ENCODE measurements at regions not wholly inside any gene's neighbourhood (a gene's known extent, or its start where the extent isn't known, plus 50 kb on each side); places are given as distances from the start of the nearest gene placed in this dataset.
"Not testable (repeated sequence)": the region's sequence is repeated elsewhere in the genome, so short reads cannot be mapped to it uniquely, and the experiment has no call there.

DNA sequence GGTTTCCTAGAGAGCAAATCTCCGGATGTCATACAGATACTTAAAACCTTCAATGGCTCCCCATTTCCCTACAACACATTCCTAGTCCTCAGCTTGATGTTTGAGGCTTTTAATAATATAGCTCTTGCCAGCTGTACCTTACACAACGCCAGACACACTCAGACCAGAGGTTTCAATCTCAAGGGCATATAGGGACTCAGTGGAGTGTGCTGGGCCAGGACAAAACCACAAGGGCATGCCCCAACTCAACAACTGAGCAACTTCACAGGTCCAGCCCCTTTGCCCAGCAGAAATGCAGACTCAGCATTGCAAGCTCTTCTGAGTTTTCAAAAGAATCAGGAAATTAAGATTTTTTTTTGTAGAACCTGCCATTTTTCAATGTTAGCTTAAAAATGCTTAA lies 235.5 kb downstream of the NPIPA8 start:
- H3K4me3 ChIP-seq (ENCODE audit: low read depth, low read length); CTCF ChIA-PET; H3K4me1 ChIP-seq (ENCODE audit: control insufficient read depth, insufficient read depth, low read length); H3K27ac ChIP-seq (ENCODE audit: extremely low read depth, low read depth, low read length); POLR2A ChIA-PET; H3K36me3 ChIP-seq (ENCODE audit: control insufficient read depth in 2 of 2, insufficient read depth in 1 of 2, low read length in 2 of 2); H3K9me3 ChIP-seq (ENCODE audit: control insufficient read depth, insufficient read depth, low read depth, low read length): not testable (repeated sequence)

DNA sequence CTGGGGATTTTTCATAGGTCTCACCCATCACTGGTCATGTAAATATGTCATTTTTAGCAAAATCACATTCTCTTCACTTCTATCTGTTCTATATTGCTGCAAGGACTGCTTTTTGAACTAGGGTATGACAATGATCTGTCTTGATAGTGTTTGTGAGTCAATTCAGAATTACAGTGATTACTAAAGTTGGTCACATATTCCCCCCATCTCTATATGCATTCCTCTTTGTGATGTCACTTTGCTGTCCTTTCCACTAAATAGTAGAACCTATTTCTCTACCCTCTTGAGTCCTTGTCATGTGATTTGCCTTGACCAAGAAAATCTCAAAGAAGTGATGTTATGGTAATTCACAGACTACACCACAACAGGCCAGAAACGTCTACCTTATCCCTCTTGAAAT lies 243.9 kb downstream of the NPIPA8 start:
- H3K4me3 ChIP-seq (ENCODE audit: low read depth, low read length); H3K4me1 ChIP-seq (ENCODE audit: control insufficient read depth, insufficient read depth, low read length); POLR2A ChIA-PET; H3K36me3 ChIP-seq (ENCODE audit: control insufficient read depth in 2 of 2, insufficient read depth in 1 of 2, low read length in 2 of 2); H3K27ac ChIP-seq (ENCODE audit: extremely low read depth, low read depth, low read length); H3K9me3 ChIP-seq (ENCODE audit: control insufficient read depth, insufficient read depth, low read depth, low read length); CTCF ChIA-PET: not testable (repeated sequence)

DNA sequence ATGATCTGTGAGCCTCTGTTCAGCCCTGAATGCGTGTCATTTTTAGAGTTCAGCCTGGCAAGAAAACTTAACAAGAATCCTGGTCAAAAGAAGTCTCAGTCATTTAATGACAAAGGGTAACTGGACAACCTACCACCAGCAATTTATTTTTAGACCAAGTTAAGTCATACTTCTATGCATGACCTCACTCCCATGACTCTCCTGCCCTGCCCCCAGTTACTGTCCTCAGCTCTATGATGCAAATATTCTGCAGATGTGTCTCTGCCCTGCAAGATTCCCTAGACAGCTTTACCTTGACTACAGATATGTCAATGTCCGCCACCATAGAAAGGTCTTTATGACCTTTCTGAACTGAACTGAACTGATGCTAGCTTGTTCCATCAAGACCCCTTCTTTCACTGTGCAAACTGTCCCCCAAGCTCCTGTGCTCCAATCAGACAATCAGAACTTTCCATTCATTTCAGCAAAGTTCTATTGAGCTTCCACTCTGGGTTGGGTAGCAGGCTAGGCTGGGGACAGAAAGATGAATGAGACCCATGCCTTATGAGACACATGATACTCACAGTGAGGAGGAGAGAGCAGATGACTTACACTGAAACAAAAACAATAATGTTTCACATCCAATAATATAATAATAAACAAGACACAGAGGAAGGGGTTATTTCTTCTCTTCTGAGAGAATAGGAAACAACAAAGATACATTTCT lies 255.7 kb downstream of the NPIPA8 start:
- H3K27ac ChIP-seq (ENCODE audit: extremely low read depth, low read depth, low read length); POLR2A ChIA-PET; H3K4me1 ChIP-seq (ENCODE audit: control insufficient read depth, insufficient read depth, low read length); CTCF ChIA-PET; H3K36me3 ChIP-seq (ENCODE audit: control insufficient read depth in 2 of 2, insufficient read depth in 1 of 2, low read length in 2 of 2); H3K4me3 ChIP-seq (ENCODE audit: low read depth, low read length); H3K9me3 ChIP-seq (ENCODE audit: control insufficient read depth, insufficient read depth, low read depth, low read length): not testable (repeated sequence)

DNA sequence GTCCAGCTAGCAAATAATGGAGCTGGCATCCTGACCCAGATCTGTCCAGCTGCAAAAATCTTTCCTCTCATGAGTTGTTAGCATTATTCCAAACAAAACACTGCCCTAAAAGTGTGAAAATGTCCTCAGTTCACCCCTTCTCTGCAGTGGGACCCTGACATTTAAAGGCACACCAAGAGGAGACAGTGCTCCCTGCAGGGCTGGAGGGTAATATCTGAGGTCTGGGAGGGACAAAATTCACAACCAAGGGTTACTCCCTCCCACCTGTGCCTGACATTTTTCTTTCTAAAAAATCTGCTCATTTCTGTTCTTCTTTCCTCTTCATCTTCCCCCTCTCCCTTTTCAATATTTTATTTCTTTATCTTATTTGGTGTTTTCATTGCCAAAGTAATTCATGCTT lies 258.6 kb downstream of the NPIPA8 start:
- CTCF ChIA-PET; H3K4me3 ChIP-seq (ENCODE audit: low read depth, low read length); H3K9me3 ChIP-seq (ENCODE audit: control insufficient read depth, insufficient read depth, low read depth, low read length); H3K36me3 ChIP-seq (ENCODE audit: control insufficient read depth in 2 of 2, insufficient read depth in 1 of 2, low read length in 2 of 2); H3K4me1 ChIP-seq (ENCODE audit: control insufficient read depth, insufficient read depth, low read length); H3K27ac ChIP-seq (ENCODE audit: extremely low read depth, low read depth, low read length); POLR2A ChIA-PET: not testable (repeated sequence)

DNA sequence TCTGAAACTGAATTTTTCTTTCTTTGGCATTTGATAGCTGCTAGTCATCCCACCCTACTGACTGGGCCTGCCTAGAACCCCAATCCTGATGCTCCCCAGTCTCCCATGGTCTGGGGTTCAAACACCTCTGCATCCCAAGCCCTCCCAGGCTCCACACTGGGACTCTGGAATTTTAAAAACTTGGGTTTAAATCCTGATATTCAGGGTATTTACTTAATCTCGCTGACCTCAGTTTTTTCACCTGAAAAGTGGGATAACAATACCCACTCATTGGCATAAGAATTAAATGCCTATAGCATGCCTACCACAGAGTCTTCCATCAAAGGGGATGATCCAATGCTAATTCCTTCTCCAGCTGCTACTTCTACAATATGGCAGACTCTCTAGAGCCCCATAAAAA lies 264.4 kb downstream of the NPIPA8 start:
- H3K4me3 ChIP-seq (ENCODE audit: low read depth, low read length): no peak overlapping the region
- POLR2A ChIA-PET: no interaction called here
- no peak overlapping the region for H3K27ac ChIP-seq (ENCODE audit: extremely low read depth, low read depth, low read length)
- no peaks in the 10 kb centered on the region for H3K4me1 ChIP-seq (ENCODE audit: control insufficient read depth, insufficient read depth, low read length)
- CTCF ChIA-PET: interaction anchor here (0.8 kb wide), 1 partner anchor 23 kb away, joined by 3 read pairs; no protein-coding TSS in a partner anchor
- no peak for TF ChIP-seq ZNF549 (tag by site-specific recombination; IDR thresholded peaks at IDR 0.05)
- TF ChIP-seq ZNF529 (tag by site-specific recombination; IDR thresholded peaks at IDR 0.05; ENCODE audit: insufficient replicate concordance): no peak
- no peak for TF ChIP-seq RBAK (tag by site-specific recombination; IDR thresholded peaks at IDR 0.05)
- no peak for TF ChIP-seq ZNF157 (tag by site-specific recombination; IDR thresholded peaks at IDR 0.05)
- TF ChIP-seq, protein P1, sequence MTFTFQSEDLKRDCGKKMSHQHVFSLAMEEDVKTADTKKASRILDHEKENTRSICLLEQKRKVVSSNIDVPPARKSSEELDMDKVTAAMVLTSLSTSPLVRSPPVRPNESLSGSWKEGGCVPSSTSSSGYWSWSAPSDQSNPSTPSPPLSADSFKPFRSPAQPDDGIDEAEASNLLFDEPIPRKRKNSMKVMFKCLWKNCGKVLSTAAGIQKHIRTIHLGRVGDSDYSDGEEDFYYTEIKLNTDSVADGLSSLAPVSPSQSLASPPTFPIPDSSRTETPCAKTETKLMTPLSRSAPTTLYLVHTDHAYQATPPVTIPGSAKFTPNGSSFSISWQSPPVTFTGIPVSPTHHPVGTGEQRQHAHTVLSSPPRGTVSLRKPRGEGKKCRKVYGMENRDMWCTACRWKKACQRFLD (tag by site-specific recombination; IDR thresholded peaks at IDR 0.05): no peak
- TF ChIP-seq YY2 (tag by site-specific recombination; IDR thresholded peaks at IDR 0.05): no peak
- TF ChIP-seq MYNN (tag by site-specific recombination; IDR thresholded peaks at IDR 0.05; ENCODE audit: borderline replicate concordance): no peak
- no peak for TF ChIP-seq ZNF830 (tag by site-specific recombination; IDR thresholded peaks at IDR 0.05; ENCODE audit: low read depth)
- no peak for TF ChIP-seq ZNF596 (tag by site-specific recombination; IDR thresholded peaks at IDR 0.05)
- no peak for TF ChIP-seq ZNF670 (tag by site-specific recombination; IDR thresholded peaks at IDR 0.05; ENCODE audit: low read depth)
- no peaks in the 10 kb centered on the region for H3K36me3 ChIP-seq (ENCODE audit: control insufficient read depth in 2 of 2, insufficient read depth in 1 of 2, low read length in 2 of 2)
- H3K9me3 ChIP-seq (ENCODE audit: control insufficient read depth, insufficient read depth, low read depth, low read length): no peaks in the 10 kb centered on the region

DNA sequence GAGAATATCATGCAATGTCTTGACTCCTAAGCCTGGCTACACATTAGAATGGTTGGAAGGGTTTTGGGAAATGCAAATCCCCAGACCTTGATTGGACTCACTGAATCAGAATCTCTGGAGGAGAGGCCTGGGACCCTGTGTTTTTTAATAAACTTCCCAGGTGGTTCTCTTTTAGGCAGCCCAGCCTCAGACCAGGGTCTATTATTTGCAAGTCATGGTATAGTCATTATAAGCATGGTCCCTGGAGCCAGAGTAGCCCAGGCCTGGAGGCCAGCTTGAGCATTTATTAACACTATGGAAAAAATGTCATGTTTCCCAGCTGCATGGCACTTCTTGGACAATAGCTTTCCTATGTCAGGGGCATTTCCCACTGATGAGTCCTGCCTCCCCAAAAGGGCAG lies 266.9 kb downstream of the NPIPA8 start:
- Histone ChIP-seq H3K9me3 (ENCODE audit: control insufficient read depth, insufficient read depth, low read depth, low read length) (no peaks in the 10 kb centered on the region), H3K27ac (ENCODE audit: extremely low read depth, low read depth, low read length) (no peak overlapping the region), H3K4me3 (ENCODE audit: low read depth, low read length) (no peak overlapping the region), H3K36me3 (ENCODE audit: control insufficient read depth in 2 of 2, insufficient read depth in 1 of 2, low read length in 2 of 2) (no peaks in the 10 kb centered on the region), H3K4me1 (ENCODE audit: control insufficient read depth, insufficient read depth, low read length) (no peaks in the 10 kb centered on the region)
- CTCF ChIA-PET: no interaction called here
- POLR2A ChIA-PET: no interaction called here
- TF ChIP-seq, protein P2, sequence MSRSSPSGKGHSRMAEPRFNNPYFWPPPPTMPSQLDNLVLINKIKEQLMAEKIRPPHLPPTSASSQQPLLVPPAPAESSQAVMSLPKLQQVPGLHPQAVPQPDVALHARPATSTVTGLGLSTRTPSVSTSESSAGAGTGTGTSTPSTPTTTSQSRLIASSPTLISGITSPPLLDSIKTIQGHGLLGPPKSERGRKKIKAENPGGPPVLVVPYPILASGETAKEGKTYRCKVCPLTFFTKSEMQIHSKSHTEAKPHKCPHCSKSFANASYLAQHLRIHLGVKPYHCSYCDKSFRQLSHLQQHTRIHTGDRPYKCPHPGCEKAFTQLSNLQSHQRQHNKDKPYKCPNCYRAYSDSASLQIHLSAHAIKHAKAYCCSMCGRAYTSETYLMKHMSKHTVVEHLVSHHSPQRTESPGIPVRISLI (tag by site-specific recombination; IDR thresholded peaks at IDR 0.05): no peak
- TF ChIP-seq ZNF549 (tag by site-specific recombination; IDR thresholded peaks at IDR 0.05) (no peak), ZSCAN30 (tag by site-specific recombination; IDR thresholded peaks at IDR 0.05) (no peak), ZNF248 (tag by site-specific recombination; IDR thresholded peaks at IDR 0.05) (no peak), ZNF416 (tag by site-specific recombination; IDR thresholded peaks at IDR 0.05) (no peak), ZNF24 (tag by site-specific recombination; IDR thresholded peaks at IDR 0.05) (no peak)
- TF ChIP-seq, protein P3, sequence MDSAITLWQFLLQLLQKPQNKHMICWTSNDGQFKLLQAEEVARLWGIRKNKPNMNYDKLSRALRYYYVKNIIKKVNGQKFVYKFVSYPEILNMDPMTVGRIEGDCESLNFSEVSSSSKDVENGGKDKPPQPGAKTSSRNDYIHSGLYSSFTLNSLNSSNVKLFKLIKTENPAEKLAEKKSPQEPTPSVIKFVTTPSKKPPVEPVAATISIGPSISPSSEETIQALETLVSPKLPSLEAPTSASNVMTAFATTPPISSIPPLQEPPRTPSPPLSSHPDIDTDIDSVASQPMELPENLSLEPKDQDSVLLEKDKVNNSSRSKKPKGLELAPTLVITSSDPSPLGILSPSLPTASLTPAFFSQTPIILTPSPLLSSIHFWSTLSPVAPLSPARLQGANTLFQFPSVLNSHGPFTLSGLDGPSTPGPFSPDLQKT (IDR thresholded peaks at IDR 0.05; ENCODE audit: borderline replicate concordance, low read depth, low read length): no peak
- TF ChIP-seq, protein P4, sequence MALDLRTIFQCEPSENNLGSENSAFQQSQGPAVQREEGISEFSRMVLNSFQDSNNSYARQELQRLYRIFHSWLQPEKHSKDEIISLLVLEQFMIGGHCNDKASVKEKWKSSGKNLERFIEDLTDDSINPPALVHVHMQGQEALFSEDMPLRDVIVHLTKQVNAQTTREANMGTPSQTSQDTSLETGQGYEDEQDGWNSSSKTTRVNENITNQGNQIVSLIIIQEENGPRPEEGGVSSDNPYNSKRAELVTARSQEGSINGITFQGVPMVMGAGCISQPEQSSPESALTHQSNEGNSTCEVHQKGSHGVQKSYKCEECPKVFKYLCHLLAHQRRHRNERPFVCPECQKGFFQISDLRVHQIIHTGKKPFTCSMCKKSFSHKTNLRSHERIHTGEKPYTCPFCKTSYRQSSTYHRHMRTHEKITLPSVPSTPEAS (tag by site-specific recombination; IDR thresholded peaks at IDR 0.05): no peak
